Hepatocyte (in vitro differentiated cells): ENCODE measurements at regions not wholly inside any gene's neighbourhood (a gene's known extent, or its start where the extent isn't known, plus 50 kb on each side); places are given as distances from the start of the nearest gene placed in this dataset.

Experiments used
- CTCF ChIP-seq: fragments of 200-600 bp; sonication (generic); IDR thresholded peaks from 2 replicates; pipeline ENCODE4 v1.5.1; 2016; ENCODE audit warnings: antibody characterized with exemption, mild to moderate bottlenecking; ENCODE audit not compliant: poor library complexity
- EZH2 ChIP-seq: fragments of 200-600 bp; sonication (generic); IDR thresholded peaks from 2 replicates; pipeline ENCODE4 v1.6.1; 2016; ENCODE audit warnings: antibody characterized with exemption, mild to moderate bottlenecking, borderline replicate concordance
- EZH2phosphoT487 ChIP-seq: fragments of 200-600 bp; sonication (generic); IDR thresholded peaks from one replicate; pipeline ENCODE4 v1.6.1; 2018; ENCODE audit warnings: antibody characterized with exemption, mild to moderate bottlenecking, low read depth, moderate library complexity; ENCODE audit not compliant: unreplicated experiment, severe bottlenecking

- TF ChIP-seq CTCF: no peak
- TF ChIP-seq EZH2: no peak
- no peak for TF ChIP-seq EZH2phosphoT487
Measured at GRCh38 chr22:22079404-22080148, 97.0 kb upstream of the TOP3B start.
